Testis (tissue), 2 donors: ENCODE measurements at regions not wholly inside any gene's neighbourhood (a gene's known extent, or its start where the extent isn't known, plus 50 kb on each side); places are given as distances from the start of the nearest gene placed in this dataset.

Experiments
- DNase-seq: peaks from one replicate; pipeline ENCODE4 v3.0.0-alpha.2; 2019
- H3K27ac ChIP-seq, 2 donors: fragments of 200-600 bp; sonication (generic); one replicate each; pipeline ENCODE4 v1.5.1; 2019
- H3K27me3 ChIP-seq: fragments of 200-600 bp; sonication (generic); one replicate; pipeline ENCODE4 v1.5.1; 2019
- H3K36me3 ChIP-seq: fragments of 200-600 bp; sonication (generic); one replicate; pipeline ENCODE4 v1.5.1; 2017; ENCODE audit warnings: low read depth; ENCODE audit errors: missing control alignments
- H3K4me1 ChIP-seq: fragments of 200-600 bp; sonication (generic); one replicate; pipeline ENCODE4 v1.5.1; 2019
- H3K4me3 ChIP-seq, 2 donors: fragments of 200-600 bp; sonication (generic); one replicate each; pipeline ENCODE4 v1.5.1; 2017 to 2019
- H3K9me3 ChIP-seq: fragments of 200-600 bp; sonication (generic); one replicate; pipeline ENCODE4 v1.5.1; 2017
- POLR2A ChIP-seq: fragments of 450-650 bp; IDR thresholded peaks from one replicate; pipeline ENCODE4 v1.6.1; 2017; ENCODE audit warnings: antibody characterized with exemption, mild to moderate bottlenecking, moderate library complexity
- WGBS, 2 donors: methylation state at CpG; one replicate each; pipeline ENCODE4 v1.1.5; 2018; 5-methylcytosine and 5-hydroxymethylcytosine counted together
- intact Hi-C: fragments of 100-400 bp; cut with DNase I; formaldehyde crosslinking; loops from one replicate; pipeline ENCODE4 v1.15.1; 2023; ENCODE audit warnings: low total_unique reads
- TF ChIP-seq, protein P1 (sequence below), 3 experiments: fragments of 450-650 bp in 2 of 3; fragments of 200-600 bp in 1 of 3; sonication (generic) in 1 of 3; IDR thresholded peaks; one replicate each; pipeline ENCODE4 v1.5.1; 2016 to 2019; ENCODE audit warnings: antibody characterized with exemption in 3 of 3, mild to moderate bottlenecking in 2 of 3, moderate library complexity in 1 of 3

- no peak for DNase-seq
- no peak overlapping the region for H3K4me3 ChIP-seq
- no peaks in the 10 kb centered on the region for H3K36me3 ChIP-seq
- WGBS, 2 donors = 94 to 95% methylated on average over 1 of the region's 1 CpG
- no peaks in the 10 kb centered on the region for H3K9me3 ChIP-seq
- H3K27me3 ChIP-seq = peaks cover 3% of the 10 kb centered on the region
- intact Hi-C loops = no loop called here
- no peak for TF ChIP-seq POLR2A
- TF ChIP-seq, protein P1, sequence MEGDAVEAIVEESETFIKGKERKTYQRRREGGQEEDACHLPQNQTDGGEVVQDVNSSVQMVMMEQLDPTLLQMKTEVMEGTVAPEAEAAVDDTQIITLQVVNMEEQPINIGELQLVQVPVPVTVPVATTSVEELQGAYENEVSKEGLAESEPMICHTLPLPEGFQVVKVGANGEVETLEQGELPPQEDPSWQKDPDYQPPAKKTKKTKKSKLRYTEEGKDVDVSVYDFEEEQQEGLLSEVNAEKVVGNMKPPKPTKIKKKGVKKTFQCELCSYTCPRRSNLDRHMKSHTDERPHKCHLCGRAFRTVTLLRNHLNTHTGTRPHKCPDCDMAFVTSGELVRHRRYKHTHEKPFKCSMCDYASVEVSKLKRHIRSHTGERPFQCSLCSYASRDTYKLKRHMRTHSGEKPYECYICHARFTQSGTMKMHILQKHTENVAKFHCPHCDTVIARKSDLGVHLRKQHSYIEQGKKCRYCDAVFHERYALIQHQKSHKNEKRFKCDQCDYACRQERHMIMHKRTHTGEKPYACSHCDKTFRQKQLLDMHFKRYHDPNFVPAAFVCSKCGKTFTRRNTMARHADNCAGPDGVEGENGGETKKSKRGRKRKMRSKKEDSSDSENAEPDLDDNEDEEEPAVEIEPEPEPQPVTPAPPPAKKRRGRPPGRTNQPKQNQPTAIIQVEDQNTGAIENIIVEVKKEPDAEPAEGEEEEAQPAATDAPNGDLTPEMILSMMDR (IDR thresholded peaks at IDR 0.05) = no peak
- H3K27ac ChIP-seq = no peak overlapping the region
- no peaks in the 10 kb centered on the region for H3K4me1 ChIP-seq
These were observed 267.0 kb downstream of the ZIC4 start for GRCh38 chr3:147139341-147139740.

DNA sequence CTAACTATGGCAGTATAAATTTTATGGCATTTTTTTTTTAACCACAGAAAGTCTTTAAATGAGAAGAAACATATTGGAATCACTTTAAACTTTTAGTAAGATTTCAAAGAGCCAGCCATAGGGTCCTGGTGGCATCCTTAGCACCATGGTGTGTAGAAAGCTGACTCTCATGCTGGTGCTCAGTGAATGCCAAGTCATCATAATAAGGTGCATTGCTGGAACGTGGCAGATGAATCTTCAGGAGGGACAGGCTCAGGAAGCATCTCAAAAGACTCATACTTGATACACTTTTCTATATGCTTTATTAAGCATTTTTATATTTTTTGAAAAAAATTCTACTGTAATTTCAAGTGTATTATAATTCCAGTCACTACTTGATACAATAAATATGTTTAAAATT lies 274.2 kb downstream of the ZIC4 start:
- Histone ChIP-seq H3K9me3 (no peaks in the 10 kb centered on the region), H3K27me3 (no peaks in the 10 kb centered on the region), H3K27ac (no peak overlapping the region), H3K4me1 (no peaks in the 10 kb centered on the region), H3K36me3 (no peaks in the 10 kb centered on the region), H3K4me3 (no peak overlapping the region)
- intact Hi-C loops = no loop called here
- WGBS, 2 donors = 76 to 88% methylated on average over 1 of the region's 1 CpG
- no peak for DNase-seq
- TF ChIP-seq, protein P1 (IDR thresholded peaks at IDR 0.05) = no peak
- TF ChIP-seq POLR2A = no peak

DNA sequence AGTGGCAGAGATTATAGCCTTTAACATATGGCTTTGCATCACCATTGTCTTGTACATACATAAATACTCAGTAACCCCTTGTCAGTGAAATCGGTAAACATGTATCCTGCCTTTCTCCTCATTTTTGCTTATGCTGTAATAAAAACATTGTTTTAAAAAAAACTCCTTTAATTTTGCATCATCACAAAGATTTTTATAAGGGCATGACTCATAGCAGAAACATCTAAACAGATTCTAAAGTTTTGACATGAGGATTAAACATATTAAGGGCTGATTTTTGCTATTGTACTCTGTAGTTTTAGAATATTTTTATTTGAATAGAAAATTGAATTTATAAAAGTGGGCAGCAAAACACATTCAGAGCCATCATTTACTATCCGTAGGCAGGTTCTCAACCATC lies 275.9 kb downstream of the ZIC4 start:
- WGBS, 2 donors = 66 to 94% methylated on average over 2 of the region's 2 CpGs
- no peak overlapping the region for H3K27ac ChIP-seq
- no peak for DNase-seq

GRCh38 chr3:147129665-147130064 lies 276.7 kb downstream of the ZIC4 start:
- no peaks in the 10 kb centered on the region for H3K9me3 ChIP-seq
- DNase-seq = no peak
- no peak overlapping the region for H3K4me3 ChIP-seq
- no peaks in the 10 kb centered on the region for H3K36me3 ChIP-seq
- H3K27ac ChIP-seq = no peak overlapping the region
- H3K27me3 ChIP-seq = no peaks in the 10 kb centered on the region
- intact Hi-C loops = no loop called here
- TF ChIP-seq, protein P1 (IDR thresholded peaks at IDR 0.05) = no peak
- no peak for TF ChIP-seq POLR2A
- 88 to 93% methylated on average over 7 to 8 of the region's 8 CpGs for WGBS, 2 donors
- no peaks in the 10 kb centered on the region for H3K4me1 ChIP-seq

More for the DNA sequence above, 275.9 kb downstream of the ZIC4 start:
- intact Hi-C loops = no loop called here
- Histone ChIP-seq H3K27me3 (no peaks in the 10 kb centered on the region), H3K36me3 (no peaks in the 10 kb centered on the region), H3K4me1 (no peaks in the 10 kb centered on the region), H3K4me3 (no peak overlapping the region), H3K9me3 (no peaks in the 10 kb centered on the region)
- TF ChIP-seq POLR2A = no peak
- TF ChIP-seq, protein P1 (IDR thresholded peaks at IDR 0.05) = no peak

- H3K4me1 ChIP-seq = no peaks in the 10 kb centered on the region
- H3K27me3 ChIP-seq = no peaks in the 10 kb centered on the region
- H3K36me3 ChIP-seq = no peaks in the 10 kb centered on the region
- 78 to 84% methylated on average over 1 of the region's 1 CpG for WGBS, 2 donors
- no peaks in the 10 kb centered on the region for H3K9me3 ChIP-seq
- H3K27ac ChIP-seq = no peak overlapping the region
- no peak overlapping the region for H3K4me3 ChIP-seq
- intact Hi-C loops = no loop called here
- DNase-seq = no peak
- no peak for TF ChIP-seq POLR2A
- TF ChIP-seq, protein P1 (IDR thresholded peaks at IDR 0.05) = no peak
These were observed 284.0 kb downstream of the ZIC4 start for GRCh38 chr3:147122350-147122749.
